B cell (primary cell): ENCODE measurements at regions not wholly inside any gene's neighbourhood (a gene's known extent, or its start where the extent isn't known, plus 50 kb on each side); places are given as distances from the start of the nearest gene placed in this dataset.

Source experiments
- ATAC-seq: fragments of 200-7000 bp; cut with Tn5 transposase; one replicate; pipeline ENCODE4 v1.10.0; 2021; ENCODE audit warnings: low read depth, mild to moderate bottlenecking, moderate number of reproducible peaks, moderate library complexity
- CTCF ChIA-PET: fragments of 350-600 bp; sonication (Branson Sonifier 250); formaldehyde crosslinking; loops from one replicate; lab custom pipeline; 2021; ENCODE audit warnings: antibody characterized with exemption, inconsistent platforms; lab: Charles Lee
- POLR2A ChIA-PET: fragments of 350-600 bp; sonication (Branson Sonifier 250); formaldehyde crosslinking; loops from one replicate; lab custom pipeline; 2021; ENCODE audit warnings: antibody characterized with exemption; lab: Charles Lee
- DNase-seq: peaks from one replicate; pipeline ENCODE4 v3.0.0; 2013
- H2AFZ ChIP-seq: 2 replicates; pipeline ENCODE4 v1.6.1; 2012; ENCODE audit warnings: mild to moderate bottlenecking, low read depth, low read length; ENCODE audit not compliant: insufficient read depth, poor library complexity, severe bottlenecking
- H3K27ac ChIP-seq, 2 donors: 1 replicate in 1 of 2; 2 replicates in 1 of 2; pipeline ENCODE4 v1.5.1; 2012 to 2013; ENCODE audit warnings: low read length in 2 of 2, mild to moderate bottlenecking in 2 of 2, moderate library complexity in 1 of 2
- H3K27me3 ChIP-seq, 4 experiments: fragments of 200-600 bp in 1 of 4; sonication (generic) in 1 of 4; replicated peaks in 1 of 4; 1 replicate in 2 of 4; 2 replicates in 2 of 4; pipeline versions ENCODE4 v1.6.1 to v1.7.0; 2013 to 2016; ENCODE audit warnings: low read length in 3 of 4, mild to moderate bottlenecking in 2 of 4, mixed read lengths in 1 of 4, moderate library complexity in 1 of 4; ENCODE audit not compliant: insufficient read depth in 4 of 4, control insufficient read depth in 3 of 4; ENCODE audit errors: control extremely low read depth in 1 of 4
- H3K36me3 ChIP-seq, 2 experiments: replicated peaks in 1 of 2; 1 replicate in 1 of 2; 2 replicates in 1 of 2; pipeline versions ENCODE4 v1.6.1 to v1.7.1; 2013; ENCODE audit warnings: low read length in 1 of 2; ENCODE audit not compliant: insufficient read depth in 2 of 2, control insufficient read depth in 1 of 2; ENCODE audit errors: control extremely low read depth in 1 of 2, extremely low read depth in 1 of 2
- H3K4me1 ChIP-seq, 2 donors: fragments of 200-600 bp in 1 of 2; sonication (generic) in 1 of 2; 1 replicate in 1 of 2; 2 replicates in 1 of 2; pipeline versions ENCODE4 v1.5.1 to v1.6.1; 2013 to 2017; ENCODE audit warnings: low read length in 2 of 2; ENCODE audit not compliant: control insufficient read depth in 2 of 2, insufficient read depth in 2 of 2
- H3K4me2 ChIP-seq: replicated peaks from 2 replicates; pipeline ENCODE3; 2012; ENCODE audit warnings: mild to moderate bottlenecking, low read depth, low read length; ENCODE audit not compliant: poor library complexity, severe bottlenecking
- H3K4me3 ChIP-seq, 5 experiments: fragments of 200-600 bp in 1 of 5; sonication (generic) in 1 of 5; 1 replicate in 3 of 5; 2 replicates in 2 of 5; pipeline versions ENCODE4 v1.5.1 to v1.7.0; 2011 to 2016; ENCODE audit warnings: low read length in 4 of 5, mild to moderate bottlenecking in 4 of 5, low read depth in 2 of 5, control low read depth in 1 of 5, moderate library complexity in 1 of 5; ENCODE audit not compliant: insufficient read depth in 1 of 5; ENCODE audit errors: control extremely low read depth in 1 of 5, extremely low read depth in 1 of 5
- H3K79me2 ChIP-seq: fragments of 200-600 bp; sonication (generic); one replicate; pipeline ENCODE4 v1.6.0; 2016; ENCODE audit warnings: low read length; ENCODE audit not compliant: control insufficient read depth, insufficient read depth
- H3K9ac ChIP-seq: fragments of 200-600 bp; sonication (generic); 2 replicates; pipeline ENCODE4 v1.6.1; 2017; ENCODE audit warnings: mild to moderate bottlenecking, low read length, moderate library complexity
- H3K9me3 ChIP-seq, 3 donors: one replicate each; pipeline versions ENCODE4 v1.6.1 to v1.7.1; 2013; ENCODE audit warnings: low read length in 2 of 3; ENCODE audit not compliant: control insufficient read depth in 2 of 3, insufficient read depth in 1 of 3; ENCODE audit errors: control extremely low read depth in 1 of 3
- H4K20me1 ChIP-seq: 2 replicates; pipeline ENCODE4 v1.6.0; 2012; ENCODE audit warnings: mild to moderate bottlenecking, low read length; ENCODE audit not compliant: insufficient read depth, control insufficient read depth, poor library complexity, severe bottlenecking
- H3K27ac Mint-ChIP-seq: one replicate; pipeline ENCODE4 v1.8.0; 2021; ENCODE audit warnings: mixed read lengths
- H3K27me3 Mint-ChIP-seq: one replicate; pipeline ENCODE4 v1.8.0; 2021; ENCODE audit warnings: mixed read lengths
- H3K4me1 Mint-ChIP-seq: one replicate; pipeline ENCODE4 v1.8.0; 2021; ENCODE audit warnings: mixed read lengths
- H3K4me3 Mint-ChIP-seq: one replicate; pipeline ENCODE4 v1.8.0; 2021; ENCODE audit warnings: mixed read lengths
- H3K9me3 Mint-ChIP-seq: one replicate; pipeline ENCODE4 v1.8.0; 2022; ENCODE audit warnings: mixed read lengths; ENCODE audit not compliant: insufficient read depth
- EZH2 ChIP-seq: IDR thresholded peaks from 2 replicates; pipeline ENCODE4 v1.6.1; 2012; ENCODE audit warnings: borderline replicate concordance, low read depth, mild to moderate bottlenecking, moderate library complexity, low read length; ENCODE audit not compliant: insufficient read depth, poor library complexity, severe bottlenecking
- WGBS: methylation state at CpG from one replicate; pipeline ENCODE4 v1.1.5; 2013; ENCODE audit warnings: missing lambda C conversion rate; ENCODE audit not compliant: insufficient coverage; 5-methylcytosine and 5-hydroxymethylcytosine counted together
- intact Hi-C: fragments of 100-400 bp; cut with micrococcal nuclease; formaldehyde crosslinking; loops from one replicate; pipeline ENCODE4 v1.10.0; 2022
- TF ChIP-seq, protein P1 (sequence below): fragments of 200-600 bp; IDR thresholded peaks from one replicate; pipeline ENCODE4 v1.8.0; 2022; ENCODE audit warnings: antibody characterized with exemption, mild to moderate bottlenecking

DNA sequence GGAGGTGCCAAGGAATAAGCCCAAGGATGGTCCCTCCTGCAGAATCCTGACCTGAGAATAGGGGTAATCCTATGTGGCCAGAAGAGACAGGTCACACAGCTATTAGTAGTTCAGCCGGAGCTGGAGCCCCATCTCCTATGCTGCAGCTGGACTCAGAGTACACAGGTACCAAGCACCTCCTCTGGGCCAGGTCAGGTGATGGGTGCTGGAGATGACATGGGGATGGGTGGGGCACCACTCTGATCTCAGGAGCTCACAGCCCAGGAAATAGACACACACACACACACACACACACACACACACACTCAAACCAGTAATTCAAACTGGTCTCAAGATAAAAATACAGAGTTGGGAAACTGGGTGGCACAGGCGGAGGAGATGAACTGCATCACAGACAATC lies 54.2 kb upstream of the SSBP3 start:
- ATAC-seq, result no peak
- H2AFZ ChIP-seq, result no peak overlapping the region
- Mint-ChIP-seq H3K4me1 (peaks cover 1% of the 10 kb centered on the region), H3K27ac (no peak overlapping the region), H3K27me3 (peaks cover 11% of the 10 kb centered on the region), H3K9me3 (no peaks in the 10 kb centered on the region), H3K4me3 (no peak overlapping the region)
- H3K9me3 ChIP-seq, result no peaks in the 10 kb centered on the region
- 100% methylated on average over 1 of the region's 2 CpGs for WGBS
- H3K4me3 ChIP-seq, result no peak overlapping the region
- no peak overlapping the region for H3K27ac ChIP-seq
- no peak for TF ChIP-seq EZH2
- TF ChIP-seq, protein P1, sequence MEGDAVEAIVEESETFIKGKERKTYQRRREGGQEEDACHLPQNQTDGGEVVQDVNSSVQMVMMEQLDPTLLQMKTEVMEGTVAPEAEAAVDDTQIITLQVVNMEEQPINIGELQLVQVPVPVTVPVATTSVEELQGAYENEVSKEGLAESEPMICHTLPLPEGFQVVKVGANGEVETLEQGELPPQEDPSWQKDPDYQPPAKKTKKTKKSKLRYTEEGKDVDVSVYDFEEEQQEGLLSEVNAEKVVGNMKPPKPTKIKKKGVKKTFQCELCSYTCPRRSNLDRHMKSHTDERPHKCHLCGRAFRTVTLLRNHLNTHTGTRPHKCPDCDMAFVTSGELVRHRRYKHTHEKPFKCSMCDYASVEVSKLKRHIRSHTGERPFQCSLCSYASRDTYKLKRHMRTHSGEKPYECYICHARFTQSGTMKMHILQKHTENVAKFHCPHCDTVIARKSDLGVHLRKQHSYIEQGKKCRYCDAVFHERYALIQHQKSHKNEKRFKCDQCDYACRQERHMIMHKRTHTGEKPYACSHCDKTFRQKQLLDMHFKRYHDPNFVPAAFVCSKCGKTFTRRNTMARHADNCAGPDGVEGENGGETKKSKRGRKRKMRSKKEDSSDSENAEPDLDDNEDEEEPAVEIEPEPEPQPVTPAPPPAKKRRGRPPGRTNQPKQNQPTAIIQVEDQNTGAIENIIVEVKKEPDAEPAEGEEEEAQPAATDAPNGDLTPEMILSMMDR, result no peak
- H3K9ac ChIP-seq, result no peak overlapping the region
- no peak for DNase-seq
- intact Hi-C loops, result no loop called here
- no peak overlapping the region for H3K4me2 ChIP-seq
- H3K79me2 ChIP-seq, result no peaks in the 10 kb centered on the region
- ChIA-PET CTCF (no interaction called here), POLR2A (no interaction called here)
- H3K27me3 ChIP-seq, result no peaks in the 10 kb centered on the region
- no peaks in the 10 kb centered on the region for H3K36me3 ChIP-seq
- H3K4me1 ChIP-seq, result peaks cover 0 to 7% of the 10 kb centered on the region in 2 donors
- no peaks in the 10 kb centered on the region for H4K20me1 ChIP-seq

DNA sequence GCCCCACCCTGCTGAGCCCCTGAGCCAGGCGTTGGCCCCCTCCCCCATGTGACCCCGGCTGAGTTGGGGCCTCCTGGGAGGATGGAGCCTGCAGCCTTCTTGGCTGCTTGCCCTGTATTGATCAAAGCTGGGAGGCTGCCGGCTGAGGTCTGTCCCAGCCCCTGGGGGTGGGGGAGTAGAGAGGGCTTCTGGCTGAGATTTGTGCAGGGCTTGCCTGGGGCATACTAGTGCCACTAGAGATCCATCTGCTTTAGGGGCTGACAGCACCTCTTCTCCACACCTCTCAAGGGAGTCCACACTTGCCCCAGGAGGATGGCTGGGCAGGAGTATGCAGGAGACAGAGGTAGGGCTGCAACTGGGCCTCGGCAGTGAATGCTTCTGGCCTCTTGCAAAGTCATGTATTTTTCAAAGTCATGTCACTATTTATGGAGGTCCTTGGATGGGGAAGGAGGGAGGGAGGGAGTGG lies 53.6 kb upstream of the SSBP3 start:
- Mint-ChIP-seq H3K4me1 (peaks cover 1% of the 10 kb centered on the region), H3K9me3 (no peaks in the 10 kb centered on the region), H3K27ac (no peak overlapping the region), H3K4me3 (no peak overlapping the region), H3K27me3 (peaks cover 14% of the 10 kb centered on the region)
- CTCF ChIA-PET, result interaction anchor here (0.7 kb wide), 1 partner anchor 12 kb away, joined by 3 read pairs; no protein-coding TSS in a partner anchor
- Histone ChIP-seq H3K36me3 (no peaks in the 10 kb centered on the region), H3K27me3 (no peaks in the 10 kb centered on the region), H2AFZ (no peak overlapping the region), H3K27ac (no peak overlapping the region), H3K9ac (no peak overlapping the region), H3K79me2 (no peaks in the 10 kb centered on the region), H3K4me1 (peaks cover 0 to 6% of the 10 kb centered on the region in 2 donors), H4K20me1 (no peaks in the 10 kb centered on the region), H3K9me3 (no peaks in the 10 kb centered on the region), H3K4me2 (no peak overlapping the region), H3K4me3 (no peak overlapping the region)
- POLR2A ChIA-PET, result no interaction called here
- intact Hi-C loops, result no loop called here
- TF ChIP-seq, protein P1, result no peak
- no peak for TF ChIP-seq EZH2
- ATAC-seq (no peak), DNase-seq (no peak)
- 18% methylated on average over 3 of the region's 4 CpGs for WGBS
